ENCODE measurements at regions not wholly inside any gene's neighbourhood (a gene's known extent, or its start where the extent isn't known, plus 50 kb on each side); places are given as distances from the start of the nearest gene placed in this dataset.
A peak's percentile ranks its signal among the peaks of the same experiment; 100 is the strongest.

DNA sequence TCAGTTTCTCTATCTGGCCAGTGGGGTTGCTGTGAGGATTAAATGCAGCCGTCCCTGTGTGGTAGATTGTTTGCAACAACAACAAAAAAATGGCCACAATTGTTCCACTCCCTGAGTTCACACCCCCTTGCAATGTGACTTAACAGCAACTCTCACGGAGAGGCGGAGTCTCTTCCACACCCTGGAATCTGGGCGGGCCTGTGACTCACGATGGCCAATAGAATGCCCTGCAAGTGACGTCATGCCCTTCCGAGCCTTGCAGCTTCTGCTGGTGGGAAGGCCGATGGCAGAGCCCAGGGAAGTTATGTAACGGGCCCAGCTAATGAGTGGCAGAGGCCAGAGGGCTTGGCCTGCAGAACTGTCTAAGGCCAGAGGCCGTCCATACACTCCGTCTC is 87.9 kb downstream of the RIPK4 start (continued):
- TF ChIP-seq, protein P1, sequence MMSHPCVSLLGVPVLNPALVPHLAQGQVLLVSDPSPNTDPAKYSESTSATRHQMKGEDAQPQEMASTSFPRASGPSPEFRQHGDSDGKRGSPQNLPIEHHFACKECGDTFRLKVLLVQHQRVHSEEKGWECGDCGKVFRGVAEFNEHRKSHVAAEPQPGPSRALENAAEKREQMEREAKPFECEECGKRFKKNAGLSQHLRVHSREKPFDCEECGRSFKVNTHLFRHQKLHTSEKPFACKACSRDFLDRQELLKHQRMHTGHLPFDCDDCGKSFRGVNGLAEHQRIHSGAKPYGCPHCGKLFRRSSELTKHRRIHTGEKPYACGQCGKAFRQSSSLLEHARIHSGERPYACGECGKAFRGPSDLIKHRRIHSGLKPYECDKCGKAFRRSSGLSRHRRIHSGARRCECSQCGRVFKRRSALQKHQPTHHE (CRISPR knock-in tag; IDR thresholded peaks at IDR 0.05; ENCODE audit: borderline replicate concordance) = no peak
- TF ChIP-seq ZNF782 (CRISPR knock-in tag; IDR thresholded peaks at IDR 0.05; ENCODE audit: borderline replicate concordance) = 0 out of 2 replicates have a peak, but pooled peaks have one; percentile 43
- TF ChIP-seq, protein P2, sequence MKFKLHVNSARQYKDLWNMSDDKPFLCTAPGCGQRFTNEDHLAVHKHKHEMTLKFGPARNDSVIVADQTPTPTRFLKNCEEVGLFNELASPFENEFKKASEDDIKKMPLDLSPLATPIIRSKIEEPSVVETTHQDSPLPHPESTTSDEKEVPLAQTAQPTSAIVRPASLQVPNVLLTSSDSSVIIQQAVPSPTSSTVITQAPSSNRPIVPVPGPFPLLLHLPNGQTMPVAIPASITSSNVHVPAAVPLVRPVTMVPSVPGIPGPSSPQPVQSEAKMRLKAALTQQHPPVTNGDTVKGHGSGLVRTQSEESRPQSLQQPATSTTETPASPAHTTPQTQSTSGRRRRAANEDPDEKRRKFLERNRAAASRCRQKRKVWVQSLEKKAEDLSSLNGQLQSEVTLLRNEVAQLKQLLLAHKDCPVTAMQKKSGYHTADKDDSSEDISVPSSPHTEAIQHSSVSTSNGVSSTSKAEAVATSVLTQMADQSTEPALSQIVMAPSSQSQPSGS (CRISPR knock-in tag; IDR thresholded peaks at IDR 0.05) = peak; percentile 100
- TF ChIP-seq, protein P3, sequence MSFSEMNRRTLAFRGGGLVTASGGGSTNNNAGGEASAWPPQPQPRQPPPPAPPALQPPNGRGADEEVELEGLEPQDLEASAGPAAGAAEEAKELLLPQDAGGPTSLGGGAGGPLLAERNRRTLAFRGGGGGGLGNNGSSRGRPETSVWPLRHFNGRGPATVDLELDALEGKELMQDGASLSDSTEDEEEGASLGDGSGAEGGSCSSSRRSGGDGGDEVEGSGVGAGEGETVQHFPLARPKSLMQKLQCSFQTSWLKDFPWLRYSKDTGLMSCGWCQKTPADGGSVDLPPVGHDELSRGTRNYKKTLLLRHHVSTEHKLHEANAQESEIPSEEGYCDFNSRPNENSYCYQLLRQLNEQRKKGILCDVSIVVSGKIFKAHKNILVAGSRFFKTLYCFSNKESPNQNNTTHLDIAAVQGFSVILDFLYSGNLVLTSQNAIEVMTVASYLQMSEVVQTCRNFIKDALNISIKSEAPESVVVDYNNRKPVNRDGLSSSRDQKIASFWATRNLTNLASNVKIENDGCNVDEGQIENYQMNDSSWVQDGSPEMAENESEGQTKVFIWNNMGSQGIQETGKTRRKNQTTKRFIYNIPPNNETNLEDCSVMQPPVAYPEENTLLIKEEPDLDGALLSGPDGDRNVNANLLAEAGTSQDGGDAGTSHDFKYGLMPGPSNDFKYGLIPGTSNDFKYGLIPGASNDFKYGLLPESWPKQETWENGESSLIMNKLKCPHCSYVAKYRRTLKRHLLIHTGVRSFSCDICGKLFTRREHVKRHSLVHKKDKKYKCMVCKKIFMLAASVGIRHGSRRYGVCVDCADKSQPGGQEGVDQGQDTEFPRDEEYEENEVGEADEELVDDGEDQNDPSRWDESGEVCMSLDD (CRISPR knock-in tag; IDR thresholded peaks at IDR 0.05; ENCODE audit: borderline replicate concordance) = no peak
- TF ChIP-seq, protein P4, sequence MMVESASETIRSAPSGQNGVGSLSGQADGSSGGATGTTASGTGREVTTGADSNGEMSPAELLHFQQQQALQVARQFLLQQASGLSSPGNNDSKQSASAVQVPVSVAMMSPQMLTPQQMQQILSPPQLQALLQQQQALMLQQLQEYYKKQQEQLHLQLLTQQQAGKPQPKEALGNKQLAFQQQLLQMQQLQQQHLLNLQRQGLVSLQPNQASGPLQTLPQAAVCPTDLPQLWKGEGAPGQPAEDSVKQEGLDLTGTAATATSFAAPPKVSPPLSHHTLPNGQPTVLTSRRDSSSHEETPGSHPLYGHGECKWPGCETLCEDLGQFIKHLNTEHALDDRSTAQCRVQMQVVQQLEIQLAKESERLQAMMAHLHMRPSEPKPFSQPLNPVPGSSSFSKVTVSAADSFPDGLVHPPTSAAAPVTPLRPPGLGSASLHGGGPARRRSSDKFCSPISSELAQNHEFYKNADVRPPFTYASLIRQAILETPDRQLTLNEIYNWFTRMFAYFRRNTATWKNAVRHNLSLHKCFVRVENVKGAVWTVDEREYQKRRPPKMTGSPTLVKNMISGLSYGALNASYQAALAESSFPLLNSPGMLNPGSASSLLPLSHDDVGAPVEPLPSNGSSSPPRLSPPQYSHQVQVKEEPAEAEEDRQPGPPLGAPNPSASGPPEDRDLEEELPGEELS (CRISPR knock-in tag; IDR thresholded peaks at IDR 0.05) = 0 out of 2 replicates have a peak, but pooled peaks have one; percentile 38
- TF ChIP-seq PRPF4 (IDR thresholded peaks at IDR 0.05; ENCODE audit: low read depth, low read length, poor library complexity, severe bottlenecking) = no peak
- TF ChIP-seq EEA1 (CRISPR knock-in tag; IDR thresholded peaks at IDR 0.05; ENCODE audit: borderline replicate concordance) = no peak
- TF ChIP-seq SRSF9 (IDR thresholded peaks at IDR 0.05; ENCODE audit: borderline replicate concordance, insufficient read depth, low read depth, low read length, poor library complexity, severe bottlenecking) = no peak
- TF ChIP-seq ZZZ3 (CRISPR knock-in tag; IDR thresholded peaks at IDR 0.05; ENCODE audit: borderline replicate concordance) = peak; percentile 88; the same call in 1 of the 2 replicates
- TF ChIP-seq, protein P5, sequence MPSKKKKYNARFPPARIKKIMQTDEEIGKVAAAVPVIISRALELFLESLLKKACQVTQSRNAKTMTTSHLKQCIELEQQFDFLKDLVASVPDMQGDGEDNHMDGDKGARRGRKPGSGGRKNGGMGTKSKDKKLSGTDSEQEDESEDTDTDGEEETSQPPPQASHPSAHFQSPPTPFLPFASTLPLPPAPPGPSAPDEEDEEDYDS (CRISPR knock-in tag; IDR thresholded peaks at IDR 0.05) = peak; percentile 60
- TF ChIP-seq, protein P6, sequence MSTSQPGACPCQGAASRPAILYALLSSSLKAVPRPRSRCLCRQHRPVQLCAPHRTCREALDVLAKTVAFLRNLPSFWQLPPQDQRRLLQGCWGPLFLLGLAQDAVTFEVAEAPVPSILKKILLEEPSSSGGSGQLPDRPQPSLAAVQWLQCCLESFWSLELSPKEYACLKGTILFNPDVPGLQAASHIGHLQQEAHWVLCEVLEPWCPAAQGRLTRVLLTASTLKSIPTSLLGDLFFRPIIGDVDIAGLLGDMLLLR (CRISPR knock-in tag; IDR thresholded peaks at IDR 0.05) = no peak
- TF ChIP-seq ZSCAN25 (CRISPR knock-in tag; IDR thresholded peaks at IDR 0.05) = no peak
- TF ChIP-seq SMYD3 (CRISPR knock-in tag; IDR thresholded peaks at IDR 0.05) = no peak
- TF ChIP-seq PPARG (CRISPR knock-in tag; conservative IDR thresholded peaks at IDR 0.05) = peak; percentile 69; the same call in 1 of the 2 replicates
- TF ChIP-seq MTF1 (CRISPR knock-in tag; IDR thresholded peaks at IDR 0.05) = no peak
- TF ChIP-seq, protein P7, sequence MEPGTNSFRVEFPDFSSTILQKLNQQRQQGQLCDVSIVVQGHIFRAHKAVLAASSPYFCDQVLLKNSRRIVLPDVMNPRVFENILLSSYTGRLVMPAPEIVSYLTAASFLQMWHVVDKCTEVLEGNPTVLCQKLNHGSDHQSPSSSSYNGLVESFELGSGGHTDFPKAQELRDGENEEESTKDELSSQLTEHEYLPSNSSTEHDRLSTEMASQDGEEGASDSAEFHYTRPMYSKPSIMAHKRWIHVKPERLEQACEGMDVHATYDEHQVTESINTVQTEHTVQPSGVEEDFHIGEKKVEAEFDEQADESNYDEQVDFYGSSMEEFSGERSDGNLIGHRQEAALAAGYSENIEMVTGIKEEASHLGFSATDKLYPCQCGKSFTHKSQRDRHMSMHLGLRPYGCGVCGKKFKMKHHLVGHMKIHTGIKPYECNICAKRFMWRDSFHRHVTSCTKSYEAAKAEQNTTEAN (CRISPR knock-in tag; conservative IDR thresholded peaks at IDR 0.05) = no peak
- TF ChIP-seq SOX6 (IDR thresholded peaks at IDR 0.05) = no peak
- peak; percentile 71; the same call in 1 of the 2 replicates for TF ChIP-seq SOX6 (CRISPR knock-in tag; IDR thresholded peaks at IDR 0.05)
- 0 out of 2 replicates have a peak, but pooled peaks have one; percentile 22 for TF ChIP-seq DPF2 (CRISPR knock-in tag; IDR thresholded peaks at IDR 0.05; ENCODE audit: borderline replicate concordance, low read depth)
- 0 out of 2 replicates have a peak, but pooled peaks have one; percentile 55 for TF ChIP-seq ZNF331 (CRISPR knock-in tag; IDR thresholded peaks at IDR 0.05)

Data from HepG2 (cell line).